Thyroid gland (tissue), 4 donors: ENCODE measurements at regions not wholly inside any gene's neighbourhood (a gene's known extent, or its start where the extent isn't known, plus 50 kb on each side); places are given as distances from the start of the nearest gene placed in this dataset.

Source experiments
- DNase-seq, 2 donors: peaks; one replicate each; pipeline ENCODE4 v3.0.0-alpha.2; 2019
- H3K27ac ChIP-seq, 3 donors: fragments of 200-600 bp; sonication (generic); 1 replicate in 2 of 3; 2 replicates in 1 of 3; pipeline ENCODE4 v1.5.1; 2016 to 2019; ENCODE audit warnings: mild to moderate bottlenecking in 1 of 3, moderate library complexity in 1 of 3
- H3K27me3 ChIP-seq: fragments of 200-600 bp; sonication (generic); one replicate; pipeline ENCODE4 v1.5.1; 2019
- H3K36me3 ChIP-seq, 2 donors: fragments of 200-600 bp; sonication (generic); one replicate each; pipeline ENCODE4 v1.5.1; 2016 to 2019
- H3K4me1 ChIP-seq, 2 donors: fragments of 200-600 bp; sonication (generic); one replicate each; pipeline ENCODE4 v1.5.1; 2017 to 2019
- H3K4me3 ChIP-seq, 3 donors: fragments of 200-600 bp; sonication (generic); replicated peaks in 1 of 3; 1 replicate in 2 of 3; 2 replicates in 1 of 3; pipeline ENCODE4 v1.5.1; 2016; ENCODE audit warnings: mild to moderate bottlenecking in 1 of 3
- H3K9me3 ChIP-seq: fragments of 200-600 bp; sonication (generic); one replicate; pipeline ENCODE4 v1.5.1; 2017
- POLR2A ChIP-seq, 2 donors: fragments of 450-650 bp; IDR thresholded peaks; one replicate each; pipeline ENCODE4 v1.6.1; 2017; ENCODE audit warnings: antibody characterized with exemption in 2 of 2, mild to moderate bottlenecking in 2 of 2, moderate library complexity in 1 of 2
- WGBS, 2 donors: methylation state at CpG; one replicate each; pipeline ENCODE4 v1.1.5; 2017; 5-methylcytosine and 5-hydroxymethylcytosine counted together
- intact Hi-C: fragments of 100-400 bp; cut with DNase I; formaldehyde crosslinking; loops from one replicate; pipeline ENCODE4 v1.15.1; 2023
- TF ChIP-seq, protein P1 (sequence below), 6 experiments: fragments of 200-600 bp in 3 of 6; fragments of 450-650 bp in 3 of 6; sonication (generic) in 3 of 6; IDR thresholded peaks; one replicate each; pipeline ENCODE4 v1.5.1; 2016 to 2019; ENCODE audit warnings: antibody characterized with exemption in 6 of 6, mild to moderate bottlenecking in 2 of 6, inconsistent platforms in 1 of 6, moderate library complexity in 1 of 6

- Histone ChIP-seq H3K27me3 (no peaks in the 10 kb centered on the region), H3K9me3 (no peaks in the 10 kb centered on the region), H3K4me1 (peaks cover 0 to 12% of the 10 kb centered on the region in 2 donors), H3K36me3 (no peaks in the 10 kb centered on the region), H3K27ac (no peak overlapping the region), H3K4me3 (no peak overlapping the region)
- TF ChIP-seq, protein P1, sequence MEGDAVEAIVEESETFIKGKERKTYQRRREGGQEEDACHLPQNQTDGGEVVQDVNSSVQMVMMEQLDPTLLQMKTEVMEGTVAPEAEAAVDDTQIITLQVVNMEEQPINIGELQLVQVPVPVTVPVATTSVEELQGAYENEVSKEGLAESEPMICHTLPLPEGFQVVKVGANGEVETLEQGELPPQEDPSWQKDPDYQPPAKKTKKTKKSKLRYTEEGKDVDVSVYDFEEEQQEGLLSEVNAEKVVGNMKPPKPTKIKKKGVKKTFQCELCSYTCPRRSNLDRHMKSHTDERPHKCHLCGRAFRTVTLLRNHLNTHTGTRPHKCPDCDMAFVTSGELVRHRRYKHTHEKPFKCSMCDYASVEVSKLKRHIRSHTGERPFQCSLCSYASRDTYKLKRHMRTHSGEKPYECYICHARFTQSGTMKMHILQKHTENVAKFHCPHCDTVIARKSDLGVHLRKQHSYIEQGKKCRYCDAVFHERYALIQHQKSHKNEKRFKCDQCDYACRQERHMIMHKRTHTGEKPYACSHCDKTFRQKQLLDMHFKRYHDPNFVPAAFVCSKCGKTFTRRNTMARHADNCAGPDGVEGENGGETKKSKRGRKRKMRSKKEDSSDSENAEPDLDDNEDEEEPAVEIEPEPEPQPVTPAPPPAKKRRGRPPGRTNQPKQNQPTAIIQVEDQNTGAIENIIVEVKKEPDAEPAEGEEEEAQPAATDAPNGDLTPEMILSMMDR (IDR thresholded peaks at IDR 0.05): no peak
- TF ChIP-seq POLR2A (IDR thresholded peaks at IDR 0.05): no peak
- DNase-seq: no peak
- WGBS, 2 donors: 95 to 100% methylated on average over 1 of the region's 1 CpG
- intact Hi-C loops: no loop called here
Measured at GRCh38 chr15:48002767-48003166, 118.0 kb upstream of the SLC24A5 start.

- Histone ChIP-seq H3K9me3 (no peaks in the 10 kb centered on the region), H3K27ac (no peak overlapping the region), H3K36me3 (no peaks in the 10 kb centered on the region), H3K27me3 (no peaks in the 10 kb centered on the region), H3K4me1 (peaks cover 0 to 12% of the 10 kb centered on the region in 2 donors), H3K4me3 (no peak overlapping the region)
- no peak for DNase-seq
- intact Hi-C loops: no loop called here
- 98 to 100% methylated on average over 1 of the region's 1 CpG for WGBS, 2 donors
- no peak for TF ChIP-seq POLR2A (IDR thresholded peaks at IDR 0.05)
- TF ChIP-seq, protein P1 (IDR thresholded peaks at IDR 0.05): no peak
Measured at GRCh38 chr15:48003441-48003840, 117.3 kb upstream of the SLC24A5 start.

- Histone ChIP-seq H3K9me3 (no peaks in the 10 kb centered on the region), H3K27ac (no peak overlapping the region), H3K4me3 (no peak overlapping the region), H3K27me3 (no peaks in the 10 kb centered on the region), H3K4me1 (peaks cover 0 to 12% of the 10 kb centered on the region in 2 donors), H3K36me3 (no peaks in the 10 kb centered on the region)
- no peak for DNase-seq
- no peak for TF ChIP-seq POLR2A (IDR thresholded peaks at IDR 0.05)
- TF ChIP-seq, protein P1 (IDR thresholded peaks at IDR 0.05): no peak
- 88 to 100% methylated on average over 1 of the region's 1 CpG for WGBS, 2 donors
- intact Hi-C loops: no loop called here
Measured at GRCh38 chr15:48005077-48005476, 115.7 kb upstream of the SLC24A5 start.

- Histone ChIP-seq H3K27ac (peak overlapping the region in 1 of 3 donors; percentile 13), H3K4me1 (peaks cover 0 to 12% of the 10 kb centered on the region in 2 donors), H3K36me3 (no peaks in the 10 kb centered on the region), H3K27me3 (no peaks in the 10 kb centered on the region), H3K9me3 (no peaks in the 10 kb centered on the region), H3K4me3 (no peak overlapping the region)
- intact Hi-C loops: no loop called here
- peak; percentile 80 for DNase-seq
- TF ChIP-seq, protein P1 (IDR thresholded peaks at IDR 0.05): no peak
- no peak for TF ChIP-seq POLR2A (IDR thresholded peaks at IDR 0.05)
- 41 to 47% methylated on average over 7 of the region's 7 CpGs for WGBS, 2 donors
Measured at GRCh38 chr15:48006031-48006511, 114.7 kb upstream of the SLC24A5 start.

GRCh38 chr15:48010316-48010715 lies 110.5 kb upstream of the SLC24A5 start:
- peaks cover 0 to 12% of the 10 kb centered on the region in 2 donors for H3K4me1 ChIP-seq
- DNase-seq: no peak
- no peaks in the 10 kb centered on the region for H3K36me3 ChIP-seq
- 86 to 93% methylated on average over 4 of the region's 4 CpGs for WGBS, 2 donors
- H3K27me3 ChIP-seq: no peaks in the 10 kb centered on the region
- intact Hi-C loops: no loop called here
- no peak for TF ChIP-seq POLR2A (IDR thresholded peaks at IDR 0.05)
- TF ChIP-seq, protein P1 (IDR thresholded peaks at IDR 0.05): no peak
- H3K4me3 ChIP-seq: no peak overlapping the region
- no peaks in the 10 kb centered on the region for H3K9me3 ChIP-seq
- no peak overlapping the region for H3K27ac ChIP-seq
